ENCODE measurements at regions not wholly inside any gene's neighbourhood (a gene's known extent, or its start where the extent isn't known, plus 50 kb on each side); places are given as distances from the start of the nearest gene placed in this dataset.

DNA sequence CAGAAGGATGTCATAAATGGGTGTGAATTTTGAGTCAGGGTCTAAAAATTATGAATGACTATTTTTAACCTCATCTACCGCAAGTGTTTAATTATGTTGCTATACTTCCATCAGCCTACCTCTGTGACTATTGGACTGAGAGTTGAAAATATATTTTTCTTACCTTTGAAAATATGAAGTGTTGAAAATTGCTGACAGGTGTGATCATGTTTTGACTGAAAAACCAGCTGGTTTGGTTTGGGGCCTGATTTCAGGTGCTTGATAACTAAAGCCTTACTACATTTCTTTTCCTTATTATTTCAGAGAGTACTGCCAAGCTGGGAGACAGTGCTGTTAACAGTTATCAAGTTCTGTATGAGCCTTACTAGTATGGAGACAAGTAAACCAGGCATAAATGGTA is 107.2 kb upstream of the DUSP10 start:
- no peak overlapping the region for H3K4me3 ChIP-seq (ENCODE audit: control insufficient read depth, low read depth, low read length)
- TF ChIP-seq, protein P1, sequence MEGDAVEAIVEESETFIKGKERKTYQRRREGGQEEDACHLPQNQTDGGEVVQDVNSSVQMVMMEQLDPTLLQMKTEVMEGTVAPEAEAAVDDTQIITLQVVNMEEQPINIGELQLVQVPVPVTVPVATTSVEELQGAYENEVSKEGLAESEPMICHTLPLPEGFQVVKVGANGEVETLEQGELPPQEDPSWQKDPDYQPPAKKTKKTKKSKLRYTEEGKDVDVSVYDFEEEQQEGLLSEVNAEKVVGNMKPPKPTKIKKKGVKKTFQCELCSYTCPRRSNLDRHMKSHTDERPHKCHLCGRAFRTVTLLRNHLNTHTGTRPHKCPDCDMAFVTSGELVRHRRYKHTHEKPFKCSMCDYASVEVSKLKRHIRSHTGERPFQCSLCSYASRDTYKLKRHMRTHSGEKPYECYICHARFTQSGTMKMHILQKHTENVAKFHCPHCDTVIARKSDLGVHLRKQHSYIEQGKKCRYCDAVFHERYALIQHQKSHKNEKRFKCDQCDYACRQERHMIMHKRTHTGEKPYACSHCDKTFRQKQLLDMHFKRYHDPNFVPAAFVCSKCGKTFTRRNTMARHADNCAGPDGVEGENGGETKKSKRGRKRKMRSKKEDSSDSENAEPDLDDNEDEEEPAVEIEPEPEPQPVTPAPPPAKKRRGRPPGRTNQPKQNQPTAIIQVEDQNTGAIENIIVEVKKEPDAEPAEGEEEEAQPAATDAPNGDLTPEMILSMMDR (conservative IDR thresholded peaks at IDR 0.05; ENCODE audit: control insufficient read depth, insufficient read depth, low read depth, low read length) = no peak
- DNase-seq (ENCODE audit: low read depth) = no peak

DNA sequence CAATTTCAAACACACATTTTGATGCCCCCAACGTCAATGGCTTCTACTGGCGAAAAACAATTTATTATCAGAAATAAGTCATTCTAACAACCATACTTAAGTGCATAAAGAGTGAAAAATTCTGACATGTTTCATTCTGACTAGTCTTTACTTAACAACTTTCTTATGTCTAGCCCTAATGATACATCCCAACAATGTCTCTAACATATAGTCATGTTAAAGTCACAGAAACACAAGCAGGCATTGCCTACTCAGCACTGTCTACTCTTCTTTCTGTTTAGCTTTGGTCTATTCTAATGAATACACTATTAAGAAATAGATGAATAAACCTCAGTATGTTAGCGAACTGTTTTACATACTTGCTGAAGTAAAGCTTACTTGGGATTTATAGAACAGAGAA is 105.8 kb upstream of the DUSP10 start:
- DNase-seq (ENCODE audit: low read depth) = no peak
- H3K4me3 ChIP-seq (ENCODE audit: control insufficient read depth, low read depth, low read length) = no peak overlapping the region
- TF ChIP-seq, protein P1 (conservative IDR thresholded peaks at IDR 0.05; ENCODE audit: control insufficient read depth, insufficient read depth, low read depth, low read length) = no peak

DNA sequence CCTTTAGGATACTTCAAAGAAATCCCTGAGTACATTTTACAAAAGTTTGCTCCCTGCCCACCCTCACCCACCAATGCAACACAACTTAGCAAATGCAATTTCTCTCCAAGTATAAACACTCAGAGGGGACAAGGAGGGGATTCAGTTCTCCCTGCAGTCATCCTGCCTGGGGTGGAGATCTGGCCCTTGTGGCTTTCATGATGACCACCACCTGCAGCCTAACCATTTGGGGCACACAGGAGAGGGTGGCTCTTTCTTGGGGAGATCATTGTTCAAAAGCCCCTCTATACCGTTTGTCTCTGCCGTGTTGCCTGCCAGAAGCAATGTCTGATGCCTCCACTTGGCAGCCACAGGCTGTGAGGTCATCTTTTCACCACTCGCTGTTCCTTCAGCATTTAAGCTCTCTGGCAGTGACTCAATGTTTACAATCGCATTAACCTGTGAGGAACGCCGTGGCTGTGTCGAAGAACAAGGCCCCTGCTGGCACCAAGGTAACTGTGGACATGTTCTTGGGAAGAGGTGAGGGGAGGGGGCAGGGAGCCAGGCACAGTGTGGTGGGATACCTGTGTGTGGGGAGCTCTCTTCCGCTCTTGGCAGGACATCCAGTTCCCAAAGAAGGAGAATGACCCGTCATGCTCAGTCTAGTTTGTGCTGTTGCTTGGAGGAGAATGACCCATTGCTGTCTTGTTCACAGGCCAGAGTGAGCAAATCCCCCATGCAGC is 103.9 kb upstream of the DUSP10 start:
- DNase-seq (ENCODE audit: low read depth) = peak; percentile 88
- TF ChIP-seq, protein P1 (conservative IDR thresholded peaks at IDR 0.05; ENCODE audit: control insufficient read depth, insufficient read depth, low read depth, low read length) = no peak

DNA sequence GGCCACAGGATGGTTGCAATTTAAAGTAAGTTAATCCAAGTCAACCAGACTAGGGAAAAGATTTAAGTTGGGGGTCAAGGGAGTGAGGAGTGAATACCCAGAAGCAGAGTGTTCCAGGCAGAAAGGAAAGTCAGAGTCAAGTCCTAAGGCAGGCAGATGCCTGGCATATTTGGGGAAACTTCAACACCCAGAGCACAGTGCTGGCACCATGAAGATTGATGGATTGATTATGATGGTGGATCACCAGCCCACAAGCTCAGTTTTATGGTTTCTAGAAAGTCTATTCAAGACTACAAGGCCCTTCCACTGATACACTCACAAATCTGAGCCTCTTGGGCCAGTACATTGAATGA is 100.1 kb upstream of the DUSP10 start:
- TF ChIP-seq, protein P1 (conservative IDR thresholded peaks at IDR 0.05; ENCODE audit: control insufficient read depth, insufficient read depth, low read depth, low read length) = no peak
- no peak for DNase-seq (ENCODE audit: low read depth)

More for the DNA sequence above, 103.9 kb upstream of the DUSP10 start:
- no peak overlapping the region for H3K4me3 ChIP-seq (ENCODE audit: control insufficient read depth, low read depth, low read length)

DNA sequence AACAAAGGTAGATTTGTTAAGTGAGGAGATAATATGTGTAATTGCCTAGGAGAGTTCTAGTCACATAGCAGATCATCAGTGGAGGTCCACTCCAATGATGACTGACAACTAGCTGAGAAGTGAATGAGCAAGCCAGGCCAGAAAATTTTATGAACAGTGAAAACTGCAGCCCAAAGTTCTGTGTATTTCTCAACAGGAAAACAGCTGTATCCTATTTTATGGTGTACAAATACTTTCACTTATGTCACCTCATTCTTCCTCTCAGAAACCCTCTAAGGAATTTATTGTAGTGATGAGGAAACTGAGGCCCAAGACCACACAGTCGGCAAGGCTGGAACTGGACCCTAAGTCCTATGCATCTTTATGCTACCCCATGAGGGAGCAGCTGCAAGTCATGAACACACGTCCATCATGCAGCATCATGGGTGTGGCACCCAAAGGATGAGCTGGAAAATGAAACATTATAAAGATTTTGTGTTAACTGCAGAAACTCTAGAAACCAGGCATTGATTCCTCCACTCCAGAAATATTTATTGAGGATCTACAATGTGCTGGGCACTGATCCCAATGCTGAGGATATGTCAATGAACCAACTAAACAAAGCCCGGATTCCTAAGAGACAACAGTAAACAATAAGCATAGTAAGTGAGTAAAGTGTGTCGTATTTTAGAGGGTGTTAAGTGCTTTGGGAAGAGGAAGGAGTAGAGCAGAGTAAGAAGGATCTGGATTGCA is 99.5 kb upstream of the DUSP10 start:
- no peak overlapping the region for H3K4me3 ChIP-seq (ENCODE audit: control insufficient read depth, low read depth, low read length)
- peak; percentile 57 for DNase-seq (ENCODE audit: low read depth)
- TF ChIP-seq, protein P1 (conservative IDR thresholded peaks at IDR 0.05; ENCODE audit: control insufficient read depth, insufficient read depth, low read depth, low read length) = no peak

More for the DNA sequence above, 100.1 kb upstream of the DUSP10 start:
- no peak overlapping the region for H3K4me3 ChIP-seq (ENCODE audit: control insufficient read depth, low read depth, low read length)

DNA sequence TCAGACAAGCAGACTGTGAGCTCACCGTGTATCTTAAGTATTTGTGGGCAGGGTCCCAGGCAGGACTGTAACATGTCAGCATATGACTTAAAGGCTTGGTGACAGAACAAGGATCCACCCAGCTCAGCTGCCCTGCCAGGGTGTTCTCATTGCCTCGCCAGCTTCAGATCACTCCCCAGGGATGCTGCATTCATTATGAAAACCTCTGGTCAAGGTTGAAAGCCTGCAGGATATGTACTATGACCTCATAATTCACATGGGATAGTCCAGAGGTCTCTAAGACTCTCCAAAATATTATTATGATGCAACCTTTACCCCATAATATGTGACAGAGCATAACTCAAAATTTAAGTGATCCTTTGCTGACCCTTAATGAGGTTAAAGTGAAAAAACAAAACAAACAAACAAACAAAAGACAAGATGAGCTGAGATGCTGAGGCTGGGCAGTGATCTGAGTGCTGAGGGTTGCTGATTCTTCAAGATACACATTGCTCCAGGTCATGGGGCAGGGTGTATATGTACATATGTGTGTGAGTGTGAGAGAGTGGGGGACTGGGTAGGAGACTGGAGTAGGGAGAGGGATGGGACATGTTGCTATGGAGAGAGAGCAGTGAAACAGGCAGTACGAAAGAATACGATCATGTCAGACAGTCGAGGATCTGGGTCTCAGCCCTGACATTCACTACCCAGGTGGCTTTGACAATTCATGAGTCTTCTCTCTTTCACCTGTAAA is 98.8 kb upstream of the DUSP10 start:
- no peak overlapping the region for H3K4me3 ChIP-seq (ENCODE audit: control insufficient read depth, low read depth, low read length)
- TF ChIP-seq, protein P1 (conservative IDR thresholded peaks at IDR 0.05; ENCODE audit: control insufficient read depth, insufficient read depth, low read depth, low read length) = no peak
- DNase-seq (ENCODE audit: low read depth) = peak; percentile 74

Measured in fibroblast of mammary gland (primary cell).